WTC11 (cell line): ENCODE measurements at regions not wholly inside any gene's neighbourhood (a gene's known extent, or its start where the extent isn't known, plus 50 kb on each side); places are given as distances from the start of the nearest gene placed in this dataset.

ENCODE experiments used
- CBFB ChIP-seq: sonication (generic); formaldehyde crosslinking; IDR thresholded peaks from 2 replicates; pipeline ENCODE4 v1.8.1; 2022; ENCODE audit warnings: mild to moderate bottlenecking, low read depth, missing genetic modification reagents
- CTCF ChIP-seq: fragments of 200-600 bp; IDR thresholded peaks from 2 replicates; pipeline ENCODE4 v1.8.0; 2022; ENCODE audit warnings: antibody characterized with exemption
- E2F1 ChIP-seq: sonication (generic); formaldehyde crosslinking; IDR thresholded peaks from 2 replicates; pipeline ENCODE4 v1.8.0; 2022; ENCODE audit warnings: mild to moderate bottlenecking, missing genetic modification reagents
- ELF4 ChIP-seq: sonication (generic); formaldehyde crosslinking; IDR thresholded peaks from 2 replicates; pipeline ENCODE4 v1.8.1; 2022; ENCODE audit warnings: low read depth, mild to moderate bottlenecking, moderate library complexity, missing genetic modification reagents
- ERG ChIP-seq: fragments of 250-450 bp; sonication (Bioruptor Pico); IDR thresholded peaks from 2 replicates; pipeline ENCODE4 v1.8.0; 2021; ENCODE audit warnings: mild to moderate bottlenecking
- FOXP1 ChIP-seq: sonication (generic); formaldehyde crosslinking; IDR thresholded peaks from 2 replicates; pipeline ENCODE4 v1.8.0; 2022; ENCODE audit warnings: missing genetic modification reagents, mild to moderate bottlenecking, moderate library complexity, borderline replicate concordance
- HMGXB4 ChIP-seq: sonication (generic); formaldehyde crosslinking; IDR thresholded peaks from 2 replicates; pipeline ENCODE4 v1.8.1; 2023; ENCODE audit warnings: mild to moderate bottlenecking, moderate library complexity, missing genetic modification reagents
- NR1H2 ChIP-seq: sonication (generic); formaldehyde crosslinking; IDR thresholded peaks from 2 replicates; pipeline ENCODE4 v1.9.0; 2021; ENCODE audit warnings: mild to moderate bottlenecking, moderate library complexity, missing genetic modification reagents
- NR3C1 ChIP-seq: sonication (generic); formaldehyde crosslinking; conservative IDR thresholded peaks from 2 replicates; pipeline ENCODE4 v1.8.1; 2023; ENCODE audit warnings: low read depth, mild to moderate bottlenecking, missing genetic modification reagents
- SP1 ChIP-seq: sonication (generic); formaldehyde crosslinking; conservative IDR thresholded peaks from 2 replicates; pipeline ENCODE4 v1.8.1; 2022; ENCODE audit warnings: missing genetic modification reagents

- no peak for TF ChIP-seq NR3C1
- no peak for TF ChIP-seq SP1 (CRISPR knock-in tag)
- TF ChIP-seq E2F1 (CRISPR knock-in tag): no peak
- TF ChIP-seq CTCF: no peak
- TF ChIP-seq ELF4 (CRISPR knock-in tag): no peak
- TF ChIP-seq NR1H2 (CRISPR knock-in tag): no peak
- TF ChIP-seq ERG (CRISPR knock-in tag): no peak
- TF ChIP-seq HMGXB4 (CRISPR knock-in tag): no peak
- TF ChIP-seq CBFB (CRISPR knock-in tag): no peak
- TF ChIP-seq FOXP1 (CRISPR knock-in tag): no peak
These were observed 195.7 kb upstream of the GPR26 start for GRCh38 chr10:123470336-123470921.
